MCF 10A (cell line): ENCODE measurements at regions not wholly inside any gene's neighbourhood (a gene's known extent, or its start where the extent isn't known, plus 50 kb on each side); places are given as distances from the start of the nearest gene placed in this dataset.

Source experiments
- BruUV-seq: library from RNA; stranded (reverse); fragments of 400-500 nt; replicated peaks from 2 replicates; lab custom pipeline; 2021; lab: Mats Ljungman, UMichigan
- CTCF ChIA-PET: fragments of 300-600 bp; sonication (Branson Sonifier 250); formaldehyde crosslinking; extraction: SDS; loops from one replicate; lab custom pipeline; 2021; ENCODE audit warnings: antibody characterized with exemption, inconsistent platforms; lab: Yijun Ruan, JAX
- POLR2A ChIA-PET: fragments of 300-600, 350-650 bp; sonication (Branson Sonifier 250); formaldehyde crosslinking; extraction: SDS; loops from one replicate; lab custom pipeline; 2020; ENCODE audit warnings: antibody characterized with exemption, inconsistent platforms; lab: Yijun Ruan, JAX
- DNase-seq: peaks from one replicate; pipeline ENCODE4 v3.0.0-alpha.2; 2018; ENCODE audit not compliant: unreplicated experiment
- H3K27ac Mint-ChIP-seq: one replicate; pipeline ENCODE4 v1.8.0; 2022; ENCODE audit warnings: mild to moderate bottlenecking, low read depth, mixed read lengths; ENCODE audit not compliant: unreplicated experiment
- H3K27me3 Mint-ChIP-seq: one replicate; pipeline ENCODE4 v1.8.0; 2022; ENCODE audit warnings: mixed read lengths; ENCODE audit not compliant: insufficient read depth, unreplicated experiment
- H3K36me3 Mint-ChIP-seq: one replicate; pipeline ENCODE4 v1.8.0; 2022; ENCODE audit warnings: mild to moderate bottlenecking, moderate library complexity, mixed read lengths; ENCODE audit not compliant: insufficient read depth, unreplicated experiment
- H3K4me1 Mint-ChIP-seq: one replicate; pipeline ENCODE4 v1.8.0; 2022; ENCODE audit warnings: mixed read lengths; ENCODE audit not compliant: insufficient read depth, unreplicated experiment
- H3K4me3 Mint-ChIP-seq: one replicate; pipeline ENCODE4 v1.8.0; 2022; ENCODE audit warnings: mild to moderate bottlenecking, moderate library complexity, mixed read lengths; ENCODE audit not compliant: unreplicated experiment
- H3K9me3 Mint-ChIP-seq: one replicate; pipeline ENCODE4 v1.8.0; 2022; ENCODE audit warnings: mixed read lengths; ENCODE audit not compliant: unreplicated experiment
- intact Hi-C: fragments of 100-400 bp; cut with micrococcal nuclease; formaldehyde crosslinking; loops from 2 replicates; pipeline ENCODE4 v1.14.1; 2022
- TF ChIP-seq, protein P1 (sequence below): fragments of 200-600 bp; IDR thresholded peaks from one replicate; pipeline ENCODE4 v1.8.0; 2022; ENCODE audit warnings: antibody characterized with exemption, mild to moderate bottlenecking; ENCODE audit not compliant: unreplicated experiment

GRCh38 chr13:80273718-80274117, 67.2 kb downstream of the SPRY2 start:
- no peaks in the 10 kb centered on the region for H3K36me3 Mint-ChIP-seq
- DNase-seq, result no peak
- no peak overlapping the region for H3K4me3 Mint-ChIP-seq
- no TSS peak for BruUV-seq
- CTCF ChIA-PET, result no interaction called here
- POLR2A ChIA-PET, result no interaction called here
- TF ChIP-seq, protein P1, sequence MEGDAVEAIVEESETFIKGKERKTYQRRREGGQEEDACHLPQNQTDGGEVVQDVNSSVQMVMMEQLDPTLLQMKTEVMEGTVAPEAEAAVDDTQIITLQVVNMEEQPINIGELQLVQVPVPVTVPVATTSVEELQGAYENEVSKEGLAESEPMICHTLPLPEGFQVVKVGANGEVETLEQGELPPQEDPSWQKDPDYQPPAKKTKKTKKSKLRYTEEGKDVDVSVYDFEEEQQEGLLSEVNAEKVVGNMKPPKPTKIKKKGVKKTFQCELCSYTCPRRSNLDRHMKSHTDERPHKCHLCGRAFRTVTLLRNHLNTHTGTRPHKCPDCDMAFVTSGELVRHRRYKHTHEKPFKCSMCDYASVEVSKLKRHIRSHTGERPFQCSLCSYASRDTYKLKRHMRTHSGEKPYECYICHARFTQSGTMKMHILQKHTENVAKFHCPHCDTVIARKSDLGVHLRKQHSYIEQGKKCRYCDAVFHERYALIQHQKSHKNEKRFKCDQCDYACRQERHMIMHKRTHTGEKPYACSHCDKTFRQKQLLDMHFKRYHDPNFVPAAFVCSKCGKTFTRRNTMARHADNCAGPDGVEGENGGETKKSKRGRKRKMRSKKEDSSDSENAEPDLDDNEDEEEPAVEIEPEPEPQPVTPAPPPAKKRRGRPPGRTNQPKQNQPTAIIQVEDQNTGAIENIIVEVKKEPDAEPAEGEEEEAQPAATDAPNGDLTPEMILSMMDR, result no peak
- no peaks in the 10 kb centered on the region for H3K9me3 Mint-ChIP-seq
- H3K27ac Mint-ChIP-seq, result no peak overlapping the region
- H3K4me1 Mint-ChIP-seq, result no peaks in the 10 kb centered on the region
- no peaks in the 10 kb centered on the region for H3K27me3 Mint-ChIP-seq
- intact Hi-C loops, result no loop called here

GRCh38 chr13:80265348-80265747, 75.6 kb downstream of the SPRY2 start:
- no peaks in the 10 kb centered on the region for H3K4me1 Mint-ChIP-seq
- TF ChIP-seq, protein P1, result no peak
- DNase-seq, result no peak
- no TSS peak for BruUV-seq
- no peak overlapping the region for H3K4me3 Mint-ChIP-seq
- POLR2A ChIA-PET, result no interaction called here
- H3K36me3 Mint-ChIP-seq, result no peaks in the 10 kb centered on the region
- H3K9me3 Mint-ChIP-seq, result peaks cover 15% of the 10 kb centered on the region
- H3K27ac Mint-ChIP-seq, result no peak overlapping the region
- CTCF ChIA-PET, result interaction anchor here (0.6 to 1.6 kb wide), 5 partner anchors 8 to 56 kb away, joined by 3 to 5 read pairs (median 3); no protein-coding TSS in a partner anchor
- intact Hi-C loops, result no loop called here
- no peaks in the 10 kb centered on the region for H3K27me3 Mint-ChIP-seq

DNA sequence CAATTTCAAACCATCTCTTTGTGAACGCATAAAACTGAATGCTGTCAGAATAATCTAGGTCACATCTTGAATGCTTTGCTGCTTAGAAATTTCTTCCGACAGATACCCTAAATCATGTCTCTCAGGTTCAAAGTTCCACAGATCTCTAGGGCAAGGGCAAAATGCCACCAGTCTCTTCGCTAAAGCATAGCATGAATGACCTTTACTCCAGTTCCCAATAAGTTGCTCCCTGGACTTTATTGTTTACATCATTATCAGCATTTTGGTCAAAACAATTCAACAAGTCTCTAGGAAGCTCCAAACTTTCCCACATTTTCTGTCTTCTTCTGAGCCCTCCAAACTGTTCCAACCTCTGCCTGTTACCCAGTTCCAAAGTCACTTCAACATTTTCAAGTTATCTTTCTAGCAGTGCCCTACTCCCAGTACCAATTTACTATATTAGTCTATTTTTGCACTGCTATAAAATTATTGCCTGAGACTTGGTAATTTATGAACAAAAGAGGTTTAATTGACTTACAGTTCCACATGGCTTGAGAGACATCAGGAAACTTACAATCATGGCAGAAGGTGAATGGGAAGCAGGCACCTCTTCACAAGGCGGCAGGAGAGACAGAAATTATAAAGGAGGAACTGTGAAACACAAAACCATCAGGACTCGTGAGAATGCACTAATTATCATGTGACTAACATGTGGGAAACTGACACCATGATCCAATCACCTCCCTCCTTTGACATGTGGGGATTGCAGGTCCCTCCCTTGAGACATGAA, 77.0 kb downstream of the SPRY2 start:
- intact Hi-C loops, result no loop called here
- Mint-ChIP-seq H3K4me3 (no peak overlapping the region), H3K27ac (no peak overlapping the region), H3K36me3 (no peaks in the 10 kb centered on the region), H3K27me3 (no peaks in the 10 kb centered on the region), H3K4me1 (no peaks in the 10 kb centered on the region), H3K9me3 (peaks cover 15% of the 10 kb centered on the region)
- CTCF ChIA-PET, result no interaction called here
- no peak for DNase-seq
- no TSS peak for BruUV-seq
- TF ChIP-seq, protein P1, result no peak
- POLR2A ChIA-PET, result no interaction called here

- no TSS peak for BruUV-seq
- no peak for DNase-seq
- H3K4me3 Mint-ChIP-seq, result no peak overlapping the region
- no peaks in the 10 kb centered on the region for H3K4me1 Mint-ChIP-seq
- H3K9me3 Mint-ChIP-seq, result peaks cover 15% of the 10 kb centered on the region
- no peaks in the 10 kb centered on the region for H3K36me3 Mint-ChIP-seq
- CTCF ChIA-PET, result interaction anchor here (0.9 to 1.0 kb wide), 2 partner anchors 9 to 11 kb away, joined by 3 to 4 read pairs; no protein-coding TSS in a partner anchor
- no peak overlapping the region for H3K27ac Mint-ChIP-seq
- intact Hi-C loops, result no loop called here
- TF ChIP-seq, protein P1, result no peak
- H3K27me3 Mint-ChIP-seq, result no peaks in the 10 kb centered on the region
- POLR2A ChIA-PET, result no interaction called here
Measured at GRCh38 chr13:80262051-80262695, 78.8 kb downstream of the SPRY2 start.
